Bronchial epithelial cell (primary cell): ENCODE measurements at regions not wholly inside any gene's neighbourhood (a gene's known extent, or its start where the extent isn't known, plus 50 kb on each side); places are given as distances from the start of the nearest gene placed in this dataset.

Source experiments
- DNase-seq: peaks from one replicate; pipeline ENCODE4 v3.0.0-alpha.2; 2010; ENCODE audit warnings: low read depth
- FAIRE-seq: peaks from 2 replicates; lab custom pipeline; 2011; peaks lifted over from hg19 to GRCh38; lab: Jason Lieb, UNC
- H3K27me3 ChIP-seq: 2 replicates; pipeline ENCODE4 v1.5.1; 2011; ENCODE audit warnings: low read length; ENCODE audit not compliant: control insufficient read depth, insufficient read depth
- H3K36me3 ChIP-seq: 2 replicates; pipeline ENCODE4 v1.5.1; 2011; ENCODE audit warnings: low read length; ENCODE audit not compliant: control insufficient read depth, insufficient read depth
- H3K4me3 ChIP-seq: 2 replicates; pipeline ENCODE4 v1.5.1; 2011; ENCODE audit warnings: mild to moderate bottlenecking, low read depth, low read length, control low read depth
- CTCF ChIP-seq: IDR thresholded peaks from 2 replicates; pipeline ENCODE4 v1.5.1; 2011; ENCODE audit warnings: mild to moderate bottlenecking, moderate library complexity, low read length, control low read depth, inconsistent platforms; ENCODE audit not compliant: insufficient read depth, severe bottlenecking

GRCh38 chr4:34047363-34047762 lies 2197.0 kb downstream of the ARAP2 start:
- Histone ChIP-seq H3K27me3 (no peaks in the 10 kb centered on the region), H3K4me3 (no peak overlapping the region), H3K36me3 (no peaks in the 10 kb centered on the region)
- DNase-seq (no peak), FAIRE-seq (no peak)
- no peak for TF ChIP-seq CTCF

- Histone ChIP-seq H3K4me3 (no peak overlapping the region), H3K27me3 (no peaks in the 10 kb centered on the region), H3K36me3 (no peaks in the 10 kb centered on the region)
- no peak for FAIRE-seq
- no peak for TF ChIP-seq CTCF
- no peak for DNase-seq
These were observed 2178.2 kb downstream of the ARAP2 start for GRCh38 chr4:34066126-34066525.

GRCh38 chr4:34091451-34091850 lies 2152.9 kb downstream of the ARAP2 start:
- FAIRE-seq (no peak), DNase-seq (no peak)
- no peaks in the 10 kb centered on the region for H3K36me3 ChIP-seq
- H3K27me3 ChIP-seq: no peaks in the 10 kb centered on the region
- TF ChIP-seq CTCF: no peak
- H3K4me3 ChIP-seq: no peak overlapping the region

GRCh38 chr4:34094114-34094513 lies 2150.2 kb downstream of the ARAP2 start:
- Histone ChIP-seq H3K4me3 (no peak overlapping the region), H3K36me3 (no peaks in the 10 kb centered on the region), H3K27me3 (no peaks in the 10 kb centered on the region)
- DNase-seq (no peak), FAIRE-seq (no peak)
- no peak for TF ChIP-seq CTCF

GRCh38 chr4:34105311-34105710 lies 2139.0 kb downstream of the ARAP2 start:
- H3K4me3 ChIP-seq: no peak overlapping the region
- H3K36me3 ChIP-seq: no peaks in the 10 kb centered on the region
- no peak for TF ChIP-seq CTCF
- peak; percentile 57 for DNase-seq
- no peaks in the 10 kb centered on the region for H3K27me3 ChIP-seq
- no peak for FAIRE-seq

- no peak for TF ChIP-seq CTCF
- no peak overlapping the region for H3K4me3 ChIP-seq
- DNase-seq (no peak), FAIRE-seq (no peak)
- H3K27me3 ChIP-seq: no peaks in the 10 kb centered on the region
- no peaks in the 10 kb centered on the region for H3K36me3 ChIP-seq
These were observed 2135.9 kb downstream of the ARAP2 start for GRCh38 chr4:34108391-34108790.
